Posterior vena cava (tissue), 2 donors: ENCODE measurements at regions not wholly inside any gene's neighbourhood (a gene's known extent, or its start where the extent isn't known, plus 50 kb on each side); places are given as distances from the start of the nearest gene placed in this dataset.
"Not testable (repeated sequence)": the region's sequence is repeated elsewhere in the genome, so short reads cannot be mapped to it uniquely, and the experiment has no call there.

ENCODE experiments used
- DNase-seq: peaks from one replicate; pipeline ENCODE4 v3.0.0-alpha.2; 2020; ENCODE audit warnings: low spot score
- intact Hi-C, 2 donors: fragments of 100-400 bp; cut with DNase I; formaldehyde crosslinking; loops; one replicate each; pipeline versions ENCODE4 v1.14.1 to v1.14.2; 2022 to 2023
- donor health status: DM: yes; HTN: yes; CAD: no.
- donor health status: DM: yes; HTN: yes; CAD: no.

DNA sequence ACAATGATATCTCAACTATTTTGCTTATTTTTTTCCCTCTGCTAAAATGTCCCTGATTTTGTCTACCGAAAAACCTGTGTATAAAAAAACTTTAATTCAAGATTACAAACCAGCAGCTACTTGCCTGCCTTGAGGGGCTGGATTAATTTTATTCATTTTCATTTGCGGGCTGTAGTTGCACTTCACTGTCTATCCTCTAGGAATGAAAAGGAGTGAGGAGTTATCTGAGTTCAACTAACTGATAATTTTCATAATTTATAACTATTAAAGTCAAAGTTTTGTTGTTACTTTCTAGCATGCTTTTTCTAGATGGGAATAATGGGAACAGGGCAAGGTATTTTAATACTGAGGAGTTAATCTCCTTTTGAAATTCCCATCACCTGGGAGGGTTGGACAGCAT is 50.3 kb upstream of the AGTPBP1 start:
- intact Hi-C loops, DNase-seq: not testable (repeated sequence)

- intact Hi-C loops, DNase-seq: not testable (repeated sequence)
Measured at GRCh38 chr9:85802978-85803695, 61.4 kb upstream of the AGTPBP1 start.

DNA sequence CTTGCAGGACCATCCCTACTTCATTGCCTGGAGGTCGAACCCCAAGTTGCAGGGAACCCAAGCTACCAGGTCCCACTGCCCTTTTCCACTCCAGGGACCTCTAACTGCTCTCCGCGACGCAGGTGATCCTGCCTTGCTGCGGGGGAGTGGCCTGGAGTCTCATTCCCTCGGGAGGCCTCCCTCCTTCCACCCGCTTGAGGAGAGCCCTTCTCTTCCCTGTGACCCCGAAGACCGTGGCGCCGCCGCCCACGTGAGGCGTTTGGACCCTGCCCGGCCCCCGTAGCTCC is 63.0 kb upstream of the AGTPBP1 start:
- intact Hi-C loops, DNase-seq: not testable (repeated sequence)

- intact Hi-C loops: not testable (repeated sequence)
Measured at GRCh38 chr9:85805134-85806005, 63.6 kb upstream of the AGTPBP1 start.

DNA sequence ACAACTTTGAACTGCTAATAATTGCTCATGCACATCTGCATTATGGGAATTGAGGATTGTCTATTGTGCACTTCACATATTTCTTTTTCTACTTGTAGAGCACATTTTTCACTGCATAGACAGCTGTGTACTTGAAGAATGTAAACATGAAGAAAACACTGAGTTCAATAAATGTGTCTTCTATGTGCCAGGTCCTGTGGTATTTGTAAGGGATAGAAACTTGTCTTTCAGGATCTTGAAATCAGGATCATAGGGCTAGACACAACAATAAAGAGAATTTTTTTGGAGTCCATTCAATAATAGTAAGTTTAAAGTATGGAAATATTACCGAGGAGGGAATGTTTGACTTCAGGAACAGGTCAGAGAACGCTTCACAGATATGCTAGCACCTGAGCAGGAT is 66.6 kb upstream of the AGTPBP1 start:
- DNase-seq, intact Hi-C loops: not testable (repeated sequence)

More at GRCh38 chr9:85805134-85806005, 63.6 kb upstream of the AGTPBP1 start:
- peak; percentile 90 for DNase-seq

DNA sequence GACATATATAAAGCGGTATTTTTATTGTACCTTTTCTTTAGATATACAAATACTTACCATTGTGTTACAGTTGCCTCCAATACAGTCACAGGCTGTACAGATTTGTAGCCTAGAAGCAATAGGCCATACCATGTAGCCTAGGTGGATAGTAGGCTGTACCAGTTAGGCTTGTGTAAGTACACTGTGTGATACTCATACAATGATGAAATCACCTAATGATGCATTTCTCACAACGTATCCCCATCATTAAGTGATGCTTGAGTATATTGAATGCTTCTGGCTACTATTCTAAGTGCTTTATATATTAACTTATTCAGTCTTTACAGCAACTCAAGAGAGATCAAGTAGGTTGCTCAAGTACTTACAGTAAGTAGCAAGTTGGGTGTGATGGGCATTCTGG is 71.6 kb upstream of the AGTPBP1 start:
- intact Hi-C loops, DNase-seq: not testable (repeated sequence)

- DNase-seq: not testable (repeated sequence)
Measured at GRCh38 chr9:85814800-85815199, 73.0 kb upstream of the AGTPBP1 start.

GRCh38 chr9:85818971-85819370 is 77.2 kb upstream of the AGTPBP1 start:
- DNase-seq: not testable (repeated sequence)

More at GRCh38 chr9:85814800-85815199, 73.0 kb upstream of the AGTPBP1 start:
- intact Hi-C loops: not testable (repeated sequence)

GRCh38 chr9:85820598-85820997 is 78.8 kb upstream of the AGTPBP1 start:
- DNase-seq, intact Hi-C loops: not testable (repeated sequence)

More at GRCh38 chr9:85818971-85819370, 77.2 kb upstream of the AGTPBP1 start:
- intact Hi-C loops: not testable (repeated sequence)

- intact Hi-C loops, DNase-seq: not testable (repeated sequence)
Measured at GRCh38 chr9:85824949-85825348, 83.2 kb upstream of the AGTPBP1 start.

- intact Hi-C loops, DNase-seq: not testable (repeated sequence)
Measured at GRCh38 chr9:85834591-85834990, 92.8 kb upstream of the AGTPBP1 start.

DNA sequence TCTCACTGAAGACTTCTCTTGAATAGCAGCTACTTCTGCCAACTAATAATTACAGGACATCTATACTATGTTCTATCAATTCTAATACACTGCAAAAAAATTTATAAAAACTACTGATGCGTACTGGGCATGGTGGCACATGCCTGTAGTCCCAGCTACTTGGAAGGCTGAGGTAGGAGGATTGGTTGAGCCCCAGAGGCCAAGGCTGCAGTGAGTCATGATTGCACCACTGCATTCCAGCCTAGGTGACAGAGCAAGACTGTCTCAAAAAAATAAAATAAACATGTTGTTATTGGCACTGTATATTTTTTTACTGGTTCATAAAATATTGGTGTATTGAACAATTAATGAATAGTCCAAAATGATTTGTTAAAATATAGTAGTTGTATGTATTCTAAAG is 97.0 kb upstream of the NAA35 start:
- DNase-seq, intact Hi-C loops: not testable (repeated sequence)

GRCh38 chr9:85847782-85848181 is 93.2 kb upstream of the NAA35 start:
- intact Hi-C loops: not testable (repeated sequence)

DNA sequence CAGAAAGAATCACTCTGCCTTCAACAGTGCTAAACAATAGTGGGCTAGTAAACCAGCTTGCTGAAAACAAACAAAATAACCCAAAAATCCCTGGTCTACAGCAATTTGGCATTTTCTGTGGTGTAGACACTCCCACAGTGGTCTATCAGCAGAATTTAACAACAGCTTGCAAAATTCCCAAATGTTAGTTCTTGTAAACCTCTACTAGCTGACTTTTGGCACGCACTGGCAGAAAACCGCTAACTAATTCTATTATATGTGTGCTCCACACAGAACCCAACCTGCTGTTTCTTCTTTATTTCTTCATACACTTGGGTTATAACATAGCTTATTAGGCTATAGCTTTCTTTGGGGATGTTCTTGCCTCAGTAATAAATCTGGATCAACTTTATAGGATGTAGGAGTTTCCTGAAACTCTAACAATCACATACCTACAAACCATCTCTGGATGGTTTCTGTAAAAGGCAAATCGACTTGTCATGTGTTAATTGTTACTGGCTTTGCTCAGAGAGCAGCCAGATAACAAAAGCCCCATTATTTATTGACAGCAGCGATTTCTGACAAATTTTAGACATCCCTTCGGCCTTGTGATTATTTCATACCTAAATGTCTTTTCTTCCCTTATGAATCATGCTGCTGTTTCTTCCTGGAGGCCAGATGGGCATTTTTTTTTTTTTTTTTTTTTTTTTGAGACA is 82.7 kb upstream of the NAA35 start:
- intact Hi-C loops: no loop called here
- no peak for DNase-seq

More at GRCh38 chr9:85847782-85848181, 93.2 kb upstream of the NAA35 start:
- DNase-seq: not testable (repeated sequence)

GRCh38 chr9:85859765-85860164 is 81.2 kb upstream of the NAA35 start:
- no peak for DNase-seq
- intact Hi-C loops: no loop called here

DNA sequence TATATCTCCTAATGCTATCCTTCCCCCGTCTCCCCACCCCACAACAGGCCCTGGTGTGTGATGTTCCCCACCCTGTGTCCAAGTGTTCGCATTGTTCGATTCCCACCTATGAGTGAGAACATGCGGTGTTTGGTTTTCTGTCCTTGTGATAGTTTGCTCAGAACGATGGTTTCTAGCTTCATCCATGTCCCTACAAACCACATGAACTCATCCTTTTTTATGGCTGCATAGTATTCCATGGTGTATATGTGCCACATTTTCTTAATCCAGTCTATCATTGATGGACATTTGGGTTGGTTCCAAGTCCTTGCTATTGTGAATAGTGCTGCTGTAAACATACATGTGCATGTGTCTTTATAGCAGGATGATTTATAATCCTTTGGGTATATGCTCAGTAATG is 79.1 kb upstream of the NAA35 start:
- intact Hi-C loops, DNase-seq: not testable (repeated sequence)

DNA sequence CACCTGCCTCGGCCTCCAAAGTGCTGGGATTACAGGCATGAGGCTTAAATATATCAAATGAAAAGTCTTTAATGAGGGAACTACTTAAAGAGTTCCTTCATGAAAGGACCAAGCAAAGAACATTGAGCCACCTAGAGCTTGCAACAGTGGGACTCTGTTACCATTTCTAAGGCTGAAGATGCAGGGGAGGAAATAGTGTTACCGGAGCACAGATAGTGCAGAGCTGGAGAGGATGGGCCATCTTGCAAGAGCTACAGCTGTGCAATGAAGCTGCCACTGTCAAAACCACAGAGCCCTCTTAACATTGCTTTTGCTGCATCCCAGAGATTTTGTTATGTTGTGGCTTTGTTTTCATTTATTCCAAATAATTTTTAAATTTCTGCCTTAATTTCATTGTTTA is 77.1 kb upstream of the NAA35 start:
- intact Hi-C loops: no loop called here
- no peak for DNase-seq

- no peak for DNase-seq
- intact Hi-C loops: no loop called here
Measured at GRCh38 chr9:85871008-85871407, 69.9 kb upstream of the NAA35 start.

GRCh38 chr9:85871683-85872082 is 69.3 kb upstream of the NAA35 start:
- intact Hi-C loops, DNase-seq: not testable (repeated sequence)

GRCh38 chr9:85872463-85872862 is 68.5 kb upstream of the NAA35 start:
- intact Hi-C loops: no loop called here
- DNase-seq: no peak
